A673 (cell line): ENCODE measurements at regions not wholly inside any gene's neighbourhood (a gene's known extent, or its start where the extent isn't known, plus 50 kb on each side); places are given as distances from the start of the nearest gene placed in this dataset.

ENCODE experiments used
- CTCF ChIP-seq: fragments of 300-800, 200-600 bp; sonication (generic); conservative IDR thresholded peaks from 2 replicates; pipeline ENCODE4 v1.5.1; 2017; ENCODE audit warnings: low read depth, mild to moderate bottlenecking, antibody characterized with exemption, low read length, moderate library complexity, mixed read lengths
- EZH2 ChIP-seq: fragments of 200-600 bp; sonication (generic); IDR thresholded peaks from 2 replicates; pipeline ENCODE4 v1.6.1; 2017; ENCODE audit warnings: borderline replicate concordance, low read depth, mild to moderate bottlenecking, mixed read lengths, antibody characterized with exemption, low read length; ENCODE audit not compliant: poor library complexity, severe bottlenecking

- TF ChIP-seq CTCF: no peak
- no peak for TF ChIP-seq EZH2
Observed at GRCh38 chr1:203930342-203930741, 68.9 kb downstream of the SNRPE start.
